Epithelial cell of prostate (primary cell): ENCODE measurements at regions not wholly inside any gene's neighbourhood (a gene's known extent, or its start where the extent isn't known, plus 50 kb on each side); places are given as distances from the start of the nearest gene placed in this dataset.
"Not testable (repeated sequence)": the region's sequence is repeated elsewhere in the genome, so short reads cannot be mapped to it uniquely, and the experiment has no call there.

Experiments
- DNase-seq: peaks from one replicate; pipeline ENCODE4 v3.0.0-alpha.2; 2011; ENCODE audit warnings: low read depth, low spot score
- H3K27ac ChIP-seq: fragments of 450-650 bp; 2 replicates; pipeline ENCODE4 v1.5.1; 2017; ENCODE audit warnings: mild to moderate bottlenecking

DNA sequence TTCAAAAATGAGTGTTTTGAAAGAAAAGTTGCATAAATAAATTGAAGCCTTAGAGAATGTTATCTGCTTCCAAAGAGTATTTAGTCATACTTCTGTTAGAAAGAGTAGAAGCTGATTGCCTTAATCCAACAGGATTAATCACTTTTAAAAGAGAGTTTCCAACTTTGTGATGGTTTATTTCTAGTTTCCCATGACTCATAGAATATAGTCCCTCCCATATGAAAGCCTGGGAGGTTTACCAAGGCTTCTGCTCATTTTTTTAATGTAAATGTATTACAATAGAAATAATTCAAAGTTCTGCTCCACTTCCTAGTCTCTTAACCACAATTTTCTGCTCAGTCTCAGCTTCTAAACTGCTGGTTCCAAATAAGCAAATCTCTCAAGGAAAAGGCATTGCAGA, 118.0 kb upstream of the IRAK1BP1 start:
- no peak overlapping the region for H3K27ac ChIP-seq
- no peak for DNase-seq

DNA sequence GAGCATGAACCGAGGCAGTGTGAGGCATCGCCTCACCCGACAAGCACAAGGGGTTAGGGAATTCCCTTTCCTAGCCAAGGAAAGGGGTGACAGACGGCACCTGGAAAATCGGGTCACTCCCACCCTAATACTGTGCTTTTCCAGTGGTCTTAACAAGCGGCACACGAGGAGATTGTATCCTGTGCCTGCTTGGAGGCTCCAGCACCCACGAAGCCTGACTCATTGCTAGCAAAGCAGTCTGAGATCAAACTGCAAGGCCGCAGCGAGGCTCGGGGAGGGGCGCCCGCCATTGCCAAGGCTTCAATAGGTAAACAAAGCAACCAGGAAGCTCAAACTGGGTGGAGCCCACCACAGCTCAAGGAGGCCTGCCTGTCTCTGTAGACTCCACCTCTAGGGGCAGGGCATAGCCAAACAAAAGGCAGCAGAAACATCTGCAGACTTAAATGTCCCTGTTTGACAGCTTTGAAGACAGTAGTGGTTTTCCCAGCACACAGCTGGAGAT, 109.0 kb upstream of the IRAK1BP1 start:
- DNase-seq = not testable (repeated sequence)

DNA sequence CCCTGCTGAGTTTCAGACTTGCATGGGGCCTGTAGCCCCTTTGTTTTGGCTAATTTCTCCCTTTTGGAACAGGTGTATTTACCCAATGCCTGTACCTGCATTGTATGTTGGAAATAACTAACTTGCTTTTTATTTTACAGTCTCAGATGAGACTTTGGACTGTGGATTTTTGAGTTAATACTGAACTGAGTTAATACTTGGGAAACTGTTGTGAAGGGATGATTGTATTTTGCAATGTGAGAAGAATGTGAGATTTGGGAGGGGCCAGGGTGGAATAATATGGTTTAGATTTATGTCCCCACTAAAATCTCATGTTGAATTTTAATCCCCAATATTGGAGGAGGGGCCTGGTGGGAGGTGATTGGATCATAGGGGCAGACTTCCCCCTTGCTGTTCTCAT, 99.1 kb upstream of the IRAK1BP1 start:
- H3K27ac ChIP-seq = no peak overlapping the region
- DNase-seq = no peak

More for the DNA sequence above, 109.0 kb upstream of the IRAK1BP1 start:
- H3K27ac ChIP-seq = not testable (repeated sequence)

DNA sequence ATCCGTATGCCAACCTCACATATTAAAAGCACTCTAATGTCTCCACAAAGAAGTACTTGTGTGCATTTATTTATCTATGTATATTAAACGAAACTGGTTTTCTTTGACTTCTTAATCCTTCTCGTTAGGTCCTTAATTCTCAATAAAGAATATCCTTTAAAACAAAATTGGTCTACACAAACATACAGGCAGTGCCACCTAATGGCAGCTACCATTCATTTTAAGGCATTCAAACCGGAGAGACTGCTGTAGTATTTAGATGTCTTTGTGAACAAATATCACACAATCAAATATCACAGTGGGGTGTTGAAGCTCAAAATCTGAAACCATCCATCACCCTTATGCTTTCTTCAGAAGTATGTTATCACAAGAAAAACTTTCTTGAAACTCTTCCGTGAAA, 96.6 kb upstream of the IRAK1BP1 start:
- DNase-seq = no peak
- no peak overlapping the region for H3K27ac ChIP-seq

DNA sequence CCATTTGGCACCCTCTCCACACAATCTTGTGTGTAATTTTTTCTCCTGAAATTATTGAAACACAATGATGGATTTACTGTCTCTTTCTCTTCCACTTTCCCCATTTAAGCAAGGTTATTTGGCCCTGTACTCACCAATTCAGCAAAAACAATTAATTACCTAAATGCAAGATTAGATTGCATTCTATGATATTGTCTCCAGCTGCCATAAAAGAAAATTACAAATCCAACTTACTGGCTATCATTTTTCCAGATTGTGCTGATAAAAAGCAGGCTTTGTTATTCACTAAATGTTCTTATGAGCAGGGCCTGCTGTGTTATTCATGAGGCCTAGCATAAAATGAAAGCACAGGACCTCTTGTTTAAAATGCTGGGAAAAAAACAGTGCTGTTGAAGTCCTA, 95.8 kb upstream of the IRAK1BP1 start:
- no peak for DNase-seq
- no peak overlapping the region for H3K27ac ChIP-seq

DNA sequence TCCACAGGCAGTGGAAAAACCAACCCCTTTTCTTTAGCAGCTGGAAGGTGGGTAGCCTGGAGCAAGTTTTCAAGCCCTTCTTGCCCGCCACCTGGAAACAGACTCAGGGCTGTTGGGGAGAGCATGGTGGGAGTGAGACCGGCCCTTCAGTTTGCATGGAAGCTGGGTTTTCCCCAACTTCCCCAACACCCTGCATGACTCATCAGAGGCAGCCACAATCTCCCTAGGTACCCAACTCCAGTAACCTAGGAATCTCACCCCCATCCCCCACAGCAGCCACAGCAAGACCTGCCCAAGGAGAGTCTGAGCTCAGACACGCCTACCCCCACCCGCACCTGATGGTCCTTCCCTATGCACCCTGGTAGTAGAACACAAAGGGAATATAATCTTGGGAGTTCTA, 86.3 kb upstream of the IRAK1BP1 start:
- no peak overlapping the region for H3K27ac ChIP-seq
- no peak for DNase-seq

DNA sequence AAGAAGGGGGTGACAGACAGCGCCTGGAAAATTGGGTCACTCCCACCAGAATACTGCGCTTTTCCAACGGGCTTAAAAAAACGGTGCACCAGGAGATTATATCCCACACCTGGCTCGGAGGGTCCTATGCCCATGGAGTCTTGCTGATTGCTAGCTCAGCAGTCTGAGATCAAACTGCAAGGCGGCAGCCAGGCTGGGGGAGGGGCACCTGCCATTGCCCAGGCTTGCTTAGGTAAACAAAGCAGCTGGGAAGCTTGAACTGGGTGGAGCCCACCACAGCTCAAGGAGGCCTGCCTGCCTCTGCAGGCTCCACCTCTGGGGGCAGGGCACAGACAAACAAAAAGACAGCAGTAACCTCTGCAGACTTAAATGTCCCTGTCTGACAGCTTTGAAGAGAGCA, 84.0 kb upstream of the IRAK1BP1 start:
- H3K27ac ChIP-seq, DNase-seq: not testable (repeated sequence)

DNA sequence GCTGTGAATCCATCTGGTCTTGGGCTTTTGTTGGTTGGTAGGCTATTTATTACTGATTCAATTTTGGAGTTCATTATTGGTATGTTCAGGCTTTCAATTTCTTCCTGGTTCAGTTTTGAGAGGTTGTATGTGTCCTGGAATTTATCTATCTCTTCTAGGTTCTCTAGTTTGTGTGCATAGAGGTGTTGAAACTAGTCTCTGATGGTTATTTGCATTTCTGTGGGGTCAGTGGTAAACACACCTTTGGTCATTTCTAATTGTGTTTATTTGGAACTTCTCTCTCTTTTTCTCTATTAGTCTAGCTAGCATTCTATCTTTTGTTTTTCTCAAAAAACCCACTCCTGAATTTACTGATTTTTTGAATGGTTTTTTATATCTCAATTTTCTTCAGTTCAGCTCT, 70.1 kb upstream of the IRAK1BP1 start:
- H3K27ac ChIP-seq = no peak overlapping the region
- no peak for DNase-seq

DNA sequence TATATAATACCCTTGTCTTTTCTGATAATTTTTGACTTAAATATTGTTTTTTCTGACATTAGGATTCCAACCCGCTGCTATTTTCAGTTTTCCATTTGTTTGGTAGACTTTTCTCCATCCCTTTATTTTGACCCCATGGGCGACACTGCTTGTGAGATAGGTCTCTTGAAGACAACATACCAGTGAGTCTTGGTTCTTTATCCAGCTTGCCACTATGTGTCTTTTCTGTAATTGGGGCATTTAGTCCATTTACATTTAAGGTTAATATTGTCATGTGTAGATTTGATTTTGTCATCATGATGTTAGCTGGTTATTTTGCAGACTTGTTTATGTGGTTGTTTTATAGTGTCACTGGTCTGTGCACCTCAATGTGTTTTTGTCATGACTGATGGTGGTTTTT, 67.7 kb upstream of the IRAK1BP1 start:
- DNase-seq = no peak
- no peak overlapping the region for H3K27ac ChIP-seq

DNA sequence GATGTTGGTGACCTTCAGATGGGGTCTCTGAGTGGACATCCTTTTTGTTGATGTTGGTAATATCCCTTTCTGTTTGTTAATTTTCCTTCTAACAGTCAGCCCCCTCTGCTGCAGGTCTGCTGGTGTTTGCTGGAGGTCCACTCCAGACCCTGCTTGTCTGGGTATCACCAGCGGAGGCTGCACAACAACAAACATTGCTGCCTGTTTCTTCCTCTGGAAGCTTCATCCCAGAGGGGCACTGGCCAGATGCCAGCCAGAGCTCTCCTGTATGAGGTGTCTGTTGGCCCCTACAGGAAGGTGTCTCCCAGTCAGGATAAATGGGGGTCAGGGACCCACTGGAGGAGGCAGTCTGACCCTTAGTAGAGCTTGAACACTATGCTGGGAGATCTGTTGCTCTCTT, 60.6 kb upstream of the IRAK1BP1 start:
- H3K27ac ChIP-seq, DNase-seq: not testable (repeated sequence)

DNA sequence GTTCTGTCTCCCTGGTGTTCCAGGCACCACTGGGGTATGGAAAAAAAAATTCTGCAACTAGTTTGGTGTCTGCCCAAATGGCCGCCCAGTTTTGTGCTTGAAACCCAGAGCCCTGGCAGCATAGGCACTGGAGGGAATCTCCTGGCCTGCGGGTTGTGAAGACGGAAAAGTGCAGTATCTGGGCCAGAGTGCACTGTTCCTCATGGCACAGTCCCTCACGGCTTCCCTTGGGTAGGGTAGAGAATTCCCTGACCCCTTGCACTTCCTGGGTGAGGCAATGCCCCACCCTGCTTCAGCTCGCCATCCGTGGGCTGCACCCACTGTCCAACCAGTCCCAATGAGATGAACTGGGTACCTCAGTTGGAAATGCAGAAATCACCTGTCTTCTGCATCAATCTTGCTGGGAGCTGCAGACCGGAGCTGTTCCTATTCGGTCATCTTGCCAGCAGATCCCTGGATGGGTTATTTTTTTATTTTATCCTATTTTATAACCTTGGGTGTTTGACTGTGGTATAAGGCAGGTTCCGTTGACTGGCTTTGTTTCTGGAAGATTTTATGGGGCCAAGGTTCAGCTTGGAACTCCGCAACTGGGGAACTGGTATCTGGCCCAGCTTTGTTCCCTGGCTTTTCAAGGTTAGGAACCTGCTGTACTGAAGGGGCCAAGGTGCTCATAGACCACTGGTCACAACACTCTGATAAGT, 59.5 kb upstream of the IRAK1BP1 start:
- DNase-seq, H3K27ac ChIP-seq: not testable (repeated sequence)

DNA sequence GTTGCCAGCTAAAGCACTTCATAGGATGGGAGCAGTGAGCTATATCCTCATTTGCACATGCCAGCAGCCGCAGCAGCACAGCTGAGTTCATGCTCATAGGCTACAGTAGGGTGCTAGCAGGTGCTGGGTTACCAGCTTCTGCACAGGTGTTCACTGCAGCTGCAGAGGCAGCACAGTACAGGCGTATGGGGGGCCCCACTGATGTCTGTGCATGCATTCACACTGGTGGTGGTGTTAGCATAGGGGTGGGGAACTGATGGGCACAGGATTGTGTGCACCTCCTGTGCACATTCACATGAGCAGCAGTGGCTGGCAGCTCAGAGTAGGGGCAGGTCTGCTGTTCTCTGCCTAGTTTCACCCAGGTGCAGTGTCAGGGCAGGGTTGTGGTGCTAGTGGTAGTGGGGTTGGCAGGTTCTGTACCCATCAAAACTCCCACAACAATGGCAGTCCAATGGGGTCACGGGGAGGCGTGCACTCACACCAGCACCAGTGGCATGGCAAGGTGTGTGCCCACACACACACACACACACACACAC, 58.9 kb upstream of the IRAK1BP1 start:
- H3K27ac ChIP-seq = no peak overlapping the region
- no peak for DNase-seq

DNA sequence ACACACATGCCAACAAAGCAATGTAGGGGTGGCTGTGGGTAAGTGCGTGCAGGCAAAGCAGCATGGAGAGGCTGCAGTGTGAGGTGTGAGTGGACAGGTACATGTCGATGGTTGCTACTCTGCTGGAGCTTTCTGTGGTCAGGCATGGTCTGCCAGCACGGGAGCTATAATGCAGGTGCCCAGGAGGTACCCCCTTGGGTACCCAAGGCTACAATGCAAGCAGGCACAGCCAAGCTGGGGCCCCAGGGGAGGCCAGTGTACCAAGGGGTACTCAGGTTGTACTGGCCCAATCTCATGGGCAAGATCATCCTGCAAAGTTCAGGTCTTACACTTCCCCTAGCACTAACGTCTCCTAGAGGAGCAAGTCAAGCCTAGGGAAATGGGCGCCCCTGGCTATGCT, 58.4 kb upstream of the IRAK1BP1 start:
- DNase-seq = no peak
- H3K27ac ChIP-seq = no peak overlapping the region

DNA sequence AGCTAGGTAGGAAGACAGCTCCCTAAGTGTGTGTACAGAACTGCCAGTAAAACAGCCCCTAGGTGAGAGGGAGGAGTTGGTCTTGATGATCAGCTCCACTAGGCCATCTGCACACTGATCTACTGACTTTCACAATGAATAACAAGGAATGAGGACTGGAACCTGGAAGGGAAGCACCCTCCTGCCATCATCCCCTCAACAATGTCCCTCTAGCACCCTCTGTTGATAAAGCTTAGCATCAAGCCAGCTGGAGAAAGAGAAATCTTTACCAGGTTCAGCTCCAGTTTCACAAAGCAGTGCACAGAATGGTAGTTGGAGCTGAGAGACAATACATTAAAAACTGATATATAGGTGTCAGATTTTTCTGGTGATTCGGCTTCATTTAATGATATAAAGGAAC, 57.2 kb upstream of the IRAK1BP1 start:
- H3K27ac ChIP-seq = peak overlapping the region; percentile 86
- DNase-seq = peak; percentile 49

DNA sequence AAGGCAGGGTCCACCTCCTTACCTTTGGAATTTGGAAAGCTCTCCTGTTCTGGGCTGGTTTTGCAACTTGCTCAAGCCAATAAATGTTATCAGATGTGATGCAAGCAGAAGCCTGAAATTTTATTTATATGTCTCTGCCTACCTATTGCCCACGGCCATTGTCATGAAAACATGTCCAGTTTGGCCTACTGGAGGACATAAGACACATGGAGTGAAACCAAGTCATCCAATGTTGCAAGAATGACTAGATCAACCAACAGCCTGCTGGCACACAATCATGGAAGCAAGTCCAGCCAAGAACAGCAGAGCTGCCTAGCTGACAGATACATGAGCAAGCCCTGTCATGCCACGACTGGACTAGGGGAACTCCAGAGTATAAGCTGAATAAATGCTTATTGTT, 56.7 kb upstream of the IRAK1BP1 start:
- DNase-seq = peak; percentile 100
- H3K27ac ChIP-seq = peak overlapping the region; percentile 86
